Middle frontal gyrus (tissue), 1 donor: ENCODE measurements at regions not wholly inside any gene's neighbourhood (a gene's known extent, or its start where the extent isn't known, plus 50 kb on each side); places are given as distances from the start of the nearest gene placed in this dataset.

Source experiments
- DNase-seq: peaks from one replicate; pipeline ENCODE4 v3.0.0-alpha.2; 2015; ENCODE audit warnings: low spot score; ENCODE audit errors: extremely low spot score

DNA sequence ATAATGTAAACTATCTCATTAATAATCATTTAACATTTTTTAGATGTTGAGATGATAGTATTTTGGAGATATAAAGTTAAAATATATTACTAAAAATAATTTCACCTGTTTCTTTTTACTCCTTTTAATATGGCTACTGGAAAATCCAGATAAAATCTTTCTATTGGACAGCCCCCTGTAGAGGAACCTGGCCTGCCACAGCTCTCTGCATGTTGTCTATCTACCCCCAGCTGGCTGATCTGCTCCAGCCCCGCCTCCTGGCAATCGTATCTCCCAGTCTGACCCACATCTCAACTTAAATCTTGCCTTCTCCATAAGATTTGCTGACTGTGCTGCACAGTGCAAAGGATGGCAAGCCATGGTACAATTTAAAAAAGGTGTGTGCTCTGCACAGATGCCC lies 182.8 kb downstream of the SIPA1L2 start:
- no peak for DNase-seq

DNA sequence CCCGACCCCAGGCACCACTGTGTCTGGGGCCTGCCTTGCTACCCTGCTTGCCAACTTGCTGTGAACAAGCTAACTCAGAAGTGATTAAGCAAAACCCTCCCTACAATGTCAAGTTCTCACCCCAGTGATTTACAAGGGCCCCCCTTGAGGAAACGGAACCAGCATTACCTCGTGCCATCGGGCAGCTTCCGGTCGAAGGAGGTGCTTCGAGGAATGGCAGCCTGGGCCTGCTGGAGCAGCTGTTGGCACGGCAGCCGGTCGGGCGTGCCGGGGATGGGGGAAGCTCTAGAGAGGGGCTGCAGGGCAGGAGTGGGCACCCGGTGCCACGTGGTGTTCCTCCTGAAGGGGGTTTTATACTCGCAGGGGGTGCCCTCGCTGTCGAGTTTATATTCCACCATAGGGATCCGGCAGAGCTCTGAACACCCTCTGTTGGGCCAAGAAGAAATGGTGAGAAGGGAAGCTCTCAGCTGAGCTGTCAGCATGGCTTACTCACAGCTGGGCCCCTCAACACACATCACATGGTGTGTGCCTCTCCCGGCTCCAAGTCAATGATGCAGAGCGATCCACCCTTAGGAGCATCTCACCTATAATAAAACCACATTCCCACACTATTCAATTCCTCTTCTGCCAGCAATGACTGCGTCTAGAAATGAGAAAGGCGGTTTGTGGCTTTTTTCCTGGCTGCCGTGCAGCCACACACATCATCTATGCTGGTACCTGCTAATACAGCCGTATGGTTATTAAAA lies 184.4 kb downstream of the SIPA1L2 start:
- no peak for DNase-seq

GRCh38 chr1:232443372-232443771 lies 186.6 kb downstream of the SIPA1L2 start:
- no peak for DNase-seq

DNA sequence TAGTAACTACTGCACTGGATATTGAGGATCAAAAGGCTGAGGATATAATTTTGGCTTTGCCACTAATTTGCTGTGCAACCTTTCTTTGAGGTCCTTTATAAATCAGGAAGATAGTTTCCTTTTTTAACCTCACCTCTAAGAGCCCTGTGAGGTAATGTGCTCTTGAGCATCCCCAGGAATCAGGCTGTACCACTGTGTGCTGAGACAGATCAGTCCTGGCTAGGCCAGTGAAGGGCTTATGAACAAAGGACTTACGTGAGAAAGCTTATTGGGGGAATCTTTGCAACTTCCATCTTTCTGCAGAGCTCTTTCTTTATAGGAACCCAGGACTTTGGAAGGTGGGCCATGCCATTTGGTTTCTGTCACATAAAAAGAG lies 188.9 kb downstream of the SIPA1L2 start:
- no peak for DNase-seq

GRCh38 chr1:232440325-232441035 lies 189.5 kb downstream of the SIPA1L2 start:
- DNase-seq = no peak

DNA sequence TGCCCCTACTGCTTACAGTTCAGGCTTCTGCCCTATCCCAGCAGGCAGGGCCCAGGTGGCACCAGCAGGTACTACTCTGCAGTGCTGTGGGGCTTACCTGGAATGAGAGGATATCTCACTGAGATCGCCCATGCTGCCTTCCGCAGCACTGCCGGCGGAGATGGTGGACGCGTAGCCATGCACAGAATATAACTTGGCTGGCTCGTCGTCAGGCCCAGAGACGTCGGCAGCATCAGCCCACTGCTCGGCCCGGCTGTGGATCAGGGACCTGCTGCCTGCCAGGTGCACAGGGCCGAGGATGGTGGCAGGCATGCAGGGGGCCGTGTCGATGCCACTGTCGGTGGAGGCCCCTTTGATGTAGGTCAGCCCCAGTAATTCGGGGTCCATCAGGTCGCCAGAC lies 190.9 kb downstream of the SIPA1L2 start:
- DNase-seq = no peak

GRCh38 chr1:232438476-232438875 lies 191.5 kb downstream of the SIPA1L2 start:
- no peak for DNase-seq

DNA sequence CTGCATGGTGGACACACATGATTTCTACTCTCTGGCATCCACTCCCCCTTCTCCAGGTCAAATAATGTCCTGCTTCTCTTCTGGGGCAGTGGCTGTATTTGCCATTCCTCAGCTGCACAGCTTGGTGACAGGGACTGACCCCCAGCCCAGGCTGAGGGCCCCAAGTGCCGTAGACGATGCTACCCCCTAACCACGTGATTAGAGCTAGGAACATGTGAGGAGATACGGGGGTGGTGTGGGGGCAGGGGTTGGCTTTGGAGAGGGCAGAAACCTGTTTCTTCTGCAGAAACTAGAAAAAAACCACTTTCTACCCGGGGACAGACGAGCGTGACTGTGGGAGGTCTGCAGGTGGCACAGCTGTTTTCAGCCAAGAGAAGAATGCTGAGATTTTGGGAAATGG lies 192.4 kb downstream of the SIPA1L2 start:
- DNase-seq = no peak

DNA sequence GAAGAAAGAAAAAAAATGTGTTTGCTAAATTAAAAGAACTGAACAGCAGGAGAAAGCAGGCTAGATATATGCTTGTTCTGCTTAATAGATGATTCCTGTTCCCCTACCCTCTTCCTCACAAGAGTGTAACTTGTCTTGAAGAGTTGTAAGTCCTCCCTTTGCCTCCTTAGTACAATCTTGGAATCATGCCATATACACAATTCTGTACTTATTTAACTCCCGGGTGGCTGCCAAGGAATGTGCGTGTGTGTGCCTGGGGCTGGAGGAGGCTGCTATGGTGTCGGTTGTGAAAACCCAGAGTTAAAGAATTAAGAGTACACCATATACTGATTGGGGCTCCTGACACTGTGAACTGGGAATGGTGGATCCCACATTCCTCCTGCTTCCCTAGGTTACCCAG lies 194.2 kb downstream of the SIPA1L2 start:
- DNase-seq = no peak

- no peak for DNase-seq
These were observed 197.6 kb downstream of the SIPA1L2 start for GRCh38 chr1:232432313-232432712.

- DNase-seq = no peak
These were observed 198.2 kb downstream of the SIPA1L2 start for GRCh38 chr1:232431748-232432147.

- no peak for DNase-seq
These were observed 198.6 kb downstream of the SIPA1L2 start for GRCh38 chr1:232431326-232431725.

- no peak for DNase-seq
These were observed 199.5 kb downstream of the SIPA1L2 start for GRCh38 chr1:232430467-232430866.

DNA sequence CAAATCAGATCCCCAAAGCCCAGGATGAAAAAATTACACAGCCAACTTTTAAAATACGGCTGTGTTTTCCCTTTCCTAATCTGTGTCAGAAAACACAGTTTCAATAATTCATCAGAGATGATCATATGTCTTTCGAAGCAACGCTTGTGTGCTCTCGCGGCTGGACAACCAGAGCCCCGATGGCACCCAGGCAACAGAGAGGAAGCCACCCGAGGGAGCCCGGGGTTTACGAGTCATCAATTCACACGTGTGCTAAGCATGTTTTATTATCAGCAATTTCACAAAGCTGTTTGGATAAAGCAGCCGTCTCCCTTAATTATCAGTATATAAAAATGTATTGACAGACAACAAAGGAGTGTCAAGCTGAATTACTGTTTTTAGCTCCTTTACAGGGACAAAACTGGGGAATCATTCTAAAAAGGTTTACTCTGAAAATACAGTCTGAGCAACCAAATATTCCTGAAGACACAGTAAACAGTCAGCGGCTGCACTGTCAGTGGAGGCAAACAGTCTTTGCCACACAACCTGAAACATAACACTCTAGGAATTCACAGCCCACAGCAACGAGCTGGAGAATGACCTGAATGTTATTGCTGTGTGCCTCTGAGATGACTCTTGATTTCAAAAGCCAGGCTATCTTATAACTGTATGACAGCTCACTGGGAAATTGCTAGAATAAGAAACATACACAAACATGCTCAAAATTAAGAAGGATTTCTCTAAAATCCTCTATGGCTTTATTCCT lies 201.0 kb downstream of the SIPA1L2 start:
- no peak for DNase-seq

DNA sequence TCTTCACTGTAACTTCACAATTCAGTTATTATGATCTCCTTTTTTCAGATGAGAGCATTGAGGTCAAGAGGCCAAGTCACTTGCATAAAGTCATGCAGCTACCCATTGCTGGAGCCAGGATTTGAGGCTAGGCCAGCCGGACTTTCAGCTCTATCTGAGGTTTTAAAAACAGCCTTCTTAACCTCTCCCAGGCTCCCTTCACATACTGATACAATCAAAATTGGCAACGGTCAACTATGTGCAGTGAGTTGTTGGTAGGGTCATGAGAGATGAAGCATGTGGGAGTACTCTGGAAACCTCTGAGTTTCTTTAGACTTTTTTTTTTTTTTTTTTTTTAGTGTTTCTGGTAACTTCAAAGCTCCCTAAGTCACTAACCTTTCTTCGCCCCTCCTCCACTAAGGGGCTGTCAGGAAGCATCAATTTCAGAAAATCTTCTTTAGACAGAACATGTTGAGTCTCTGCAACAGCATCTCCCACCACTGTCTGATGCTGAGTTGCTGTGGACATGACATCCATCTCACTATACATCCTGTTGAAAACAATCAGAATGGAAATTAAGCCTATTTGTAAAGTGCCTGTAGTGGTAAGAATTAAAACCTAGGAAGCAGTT lies 201.8 kb downstream of the SIPA1L2 start:
- no peak for DNase-seq

- no peak for DNase-seq
These were observed 203.1 kb downstream of the SIPA1L2 start for GRCh38 chr1:232426801-232427200.

DNA sequence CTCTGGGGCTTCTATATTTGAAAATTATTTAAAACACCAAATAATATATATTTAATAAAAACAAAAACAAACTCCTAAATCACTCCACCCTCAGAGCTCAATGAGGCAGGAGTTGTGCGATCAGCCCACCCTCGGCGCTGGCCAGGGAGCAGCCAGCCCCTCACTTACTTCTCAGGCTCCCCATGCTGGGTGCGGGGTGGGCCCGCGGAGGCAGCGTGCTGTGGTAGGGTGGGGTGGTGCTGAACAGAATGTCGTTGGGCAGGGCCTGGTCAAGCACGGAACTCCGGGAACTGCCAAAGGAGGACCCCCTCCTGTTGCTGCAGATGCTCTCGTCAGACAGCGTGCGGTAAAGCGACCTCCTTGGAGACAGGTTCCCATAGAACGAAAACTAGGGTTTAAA lies 204.5 kb downstream of the SIPA1L2 start:
- DNase-seq = no peak

GRCh38 chr1:232423591-232423990 lies 206.3 kb downstream of the SIPA1L2 start:
- no peak for DNase-seq

DNA sequence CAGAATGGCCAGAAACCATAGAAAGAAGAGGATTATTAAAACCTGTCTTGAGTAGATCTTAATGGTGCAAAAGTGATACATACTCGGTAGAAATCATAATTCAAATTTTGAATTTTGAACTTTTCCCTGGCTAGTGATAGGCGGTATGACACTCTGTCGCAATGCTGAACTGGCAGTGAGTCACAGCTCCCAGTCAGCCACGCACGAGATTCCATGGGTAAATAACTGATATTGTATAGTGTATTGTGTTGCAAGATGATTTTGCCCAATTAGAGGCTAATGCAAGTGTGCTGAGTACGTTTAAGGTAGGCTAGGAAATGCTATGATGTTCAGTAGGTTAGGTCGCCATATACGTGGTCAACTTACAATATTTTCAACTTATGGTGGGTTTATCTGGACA lies 207.0 kb downstream of the SIPA1L2 start:
- no peak for DNase-seq

GRCh38 chr1:232422098-232422497 lies 207.8 kb downstream of the SIPA1L2 start:
- DNase-seq = no peak

DNA sequence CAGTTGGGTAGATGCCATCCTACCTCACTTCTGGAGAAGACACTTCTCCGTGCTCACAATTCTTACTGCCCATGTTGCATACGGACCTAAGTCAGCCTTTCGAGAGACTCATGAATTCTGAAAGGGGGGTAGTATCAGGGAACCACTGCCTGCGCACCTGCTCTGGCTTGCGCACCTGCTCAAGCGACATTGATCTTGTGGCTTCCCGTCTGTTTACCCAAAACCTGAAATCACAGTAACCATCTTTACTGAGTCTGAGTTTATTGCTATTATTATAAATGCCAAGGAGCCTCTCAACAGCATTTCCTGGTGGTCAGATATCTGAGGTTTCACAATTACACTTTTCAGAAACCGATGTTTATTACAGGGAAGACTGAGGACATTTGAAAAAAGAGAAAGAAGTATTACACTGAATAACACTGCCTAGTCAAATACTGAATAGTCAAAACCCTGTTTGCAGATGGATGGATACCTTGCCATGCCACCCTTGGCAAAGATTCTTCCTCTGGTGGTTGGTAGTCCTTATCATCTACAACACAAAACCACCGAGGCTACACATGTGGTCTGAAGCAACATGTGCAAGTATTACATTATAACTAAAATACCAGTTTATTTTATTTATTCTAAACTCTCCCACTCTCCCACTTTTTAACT lies 208.7 kb downstream of the SIPA1L2 start:
- DNase-seq = no peak
